ENCODE measurements at regions not wholly inside any gene's neighbourhood (a gene's known extent, or its start where the extent isn't known, plus 50 kb on each side); places are given as distances from the start of the nearest gene placed in this dataset.

GRCh38 chr11:122234780-122235179 is 118.8 kb upstream of the BLID start:
- no peak overlapping the region for H3K4me2 ChIP-seq
- POLR2A ChIA-PET: no interaction called here
- FAIRE-seq (no peak), DNase-seq (ENCODE audit: low read depth in 1 of 2, low spot score in 1 of 2) (no peak), ATAC-seq (no peak)
- TF ChIP-seq PHF8 (IDR thresholded peaks at IDR 0.05; ENCODE audit: borderline replicate concordance, low read depth) (no peak), MAZ (IDR thresholded peaks at IDR 0.05; ENCODE audit: borderline replicate concordance, low read depth, low read length) (no peak), ESRRA (IDR thresholded peaks at IDR 0.05; ENCODE audit: borderline replicate concordance, low read length) (no peak), RFX5 (IDR thresholded peaks at IDR 0.05) (no peak), BCL3 (IDR thresholded peaks at IDR 0.05) (no peak), EHMT2 (IDR thresholded peaks at IDR 0.05; ENCODE audit: low read depth) (no peak), SREBF2 (IDR thresholded peaks at IDR 0.05) (no peak), EP300 (IDR thresholded peaks at IDR 0.05) (no peak)
- H3K4me3 ChIP-seq: no peak overlapping the region
- H3K27ac ChIP-seq: no peak overlapping the region
- whole genome bisulfite sequencing (ENCODE audit: missing lambda C conversion rate): 54% methylated on average over 3 of the region's 3 CpGs
- H3K4me1 ChIP-seq: 0 out of 3 replicates have a peak, but pooled peaks cover 6% of the 10 kb centered on the region
- CTCF ChIA-PET: no interaction called here
- no peaks in the 10 kb centered on the region for H3K9me3 ChIP-seq

- DNase-seq (ENCODE audit: low read depth in 1 of 2, low spot score in 1 of 2) (no peak), ATAC-seq (no peak), FAIRE-seq (no peak)
- CTCF ChIA-PET: interaction anchor here (1.2 kb wide), 1 partner anchor 14 kb away, joined by 3 read pairs; no protein-coding TSS in a partner anchor
- Histone ChIP-seq H3K4me2 (no peak overlapping the region), H3K9me3 (no peaks in the 10 kb centered on the region), H3K4me3 (no peak overlapping the region), H3K4me1 (0 out of 3 replicates have a peak, but pooled peaks cover 6% of the 10 kb centered on the region), H3K27ac (no peak overlapping the region)
- POLR2A ChIA-PET: no interaction called here
- TF ChIP-seq PBX3 (IDR thresholded peaks at IDR 0.05): no peak
- TF ChIP-seq POLR2AphosphoS2 (conservative IDR thresholded peaks at IDR 0.05; ENCODE audit: low read length): no peak
- no peak for TF ChIP-seq USF2 (IDR thresholded peaks at IDR 0.05)
- TF ChIP-seq REST (IDR thresholded peaks at IDR 0.05): no peak
- TF ChIP-seq JUN (IDR thresholded peaks at IDR 0.05): no peak
- TF ChIP-seq MYC (IDR thresholded peaks at IDR 0.05; ENCODE audit: borderline replicate concordance, low read length): no peak
- no peak for TF ChIP-seq EHMT2 (IDR thresholded peaks at IDR 0.05; ENCODE audit: low read depth)
- no peak for TF ChIP-seq EP300 (IDR thresholded peaks at IDR 0.05)
- TF ChIP-seq TFCP2L1 (CRISPR knock-in tag; IDR thresholded peaks at IDR 0.05): no peak
- TF ChIP-seq SREBF2 (IDR thresholded peaks at IDR 0.05): no peak
- TF ChIP-seq MAFK (IDR thresholded peaks at IDR 0.05; ENCODE audit: partially characterized antibody): no peak
- no peak for TF ChIP-seq FOSL2 (IDR thresholded peaks at IDR 0.05)
- TF ChIP-seq FOSL2 (CRISPR knock-in tag; IDR thresholded peaks at IDR 0.05): no peak
- TF ChIP-seq SMC3 (IDR thresholded peaks at IDR 0.05): no peak
- TF ChIP-seq KDM5A (IDR thresholded peaks at IDR 0.05): no peak
- no peak for TF ChIP-seq JUNB (IDR thresholded peaks at IDR 0.05)
Measured at GRCh38 chr11:122234257-122234656, 118.2 kb upstream of the BLID start.

Data from A549 (cell line).